Activated gamma-delta T cell treated with anti-CD3 and anti-CD28 coated beads, Interleukin-2, amount 50 U/mL, for 16 hours (primary cell): ENCODE measurements at regions not wholly inside any gene's neighbourhood (a gene's known extent, or its start where the extent isn't known, plus 50 kb on each side); places are given as distances from the start of the nearest gene placed in this dataset.
"Not testable (repeated sequence)": the region's sequence is repeated elsewhere in the genome, so short reads cannot be mapped to it uniquely, and the experiment has no call there.

ENCODE experiments used
- DNase-seq: peaks from one replicate; pipeline ENCODE4 v3.0.0-alpha.2; 2020; ENCODE audit warnings: low read depth

GRCh38 chr2:160583813-160584537, 90.4 kb upstream of the RBMS1 start:
- no peak for DNase-seq

GRCh38 chr2:160584972-160585494, 91.4 kb upstream of the RBMS1 start:
- no peak for DNase-seq

DNA sequence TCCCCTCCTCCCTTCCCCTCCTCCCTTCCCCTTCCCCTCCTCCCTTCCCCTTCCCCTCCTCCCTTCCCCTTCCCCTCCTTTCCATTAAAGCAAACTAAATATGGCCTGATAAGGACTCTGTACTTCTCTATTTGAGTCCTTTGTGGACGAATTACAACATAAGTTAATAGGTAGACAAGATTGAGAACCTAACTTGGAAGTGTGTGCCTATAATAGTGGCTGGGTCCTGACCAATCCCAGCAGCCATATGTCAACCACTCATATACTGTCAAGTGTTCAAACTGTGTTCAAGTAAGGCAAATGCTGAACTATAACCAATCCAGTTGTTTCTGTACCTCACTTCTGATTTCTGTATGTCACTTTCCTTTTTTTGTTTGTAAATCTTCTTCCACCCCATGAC, 97.1 kb upstream of the RBMS1 start:
- no peak for DNase-seq

DNA sequence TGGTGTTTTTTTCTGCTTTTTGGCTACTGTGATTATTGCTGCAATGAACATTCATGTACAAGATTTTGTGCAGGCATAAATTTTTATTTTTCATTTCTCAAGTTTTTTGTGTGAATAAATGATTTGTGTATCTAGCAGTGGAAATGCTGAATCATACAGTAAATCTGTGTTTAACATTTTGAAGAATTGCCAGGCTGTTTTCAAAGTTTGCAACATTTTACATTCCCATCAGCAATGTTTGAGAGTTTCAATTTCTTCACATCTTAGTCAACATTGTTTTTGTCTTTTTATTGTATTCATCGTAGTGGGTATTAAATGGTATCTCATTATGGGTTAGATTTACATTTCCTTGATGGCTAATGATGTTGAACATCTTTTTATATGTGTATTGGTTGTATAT, 98.8 kb upstream of the RBMS1 start:
- no peak for DNase-seq

- DNase-seq = no peak
Measured at GRCh38 chr2:160592993-160593392, 99.4 kb upstream of the RBMS1 start.

GRCh38 chr2:160596441-160596840, 102.8 kb upstream of the RBMS1 start:
- DNase-seq = no peak

GRCh38 chr2:160600437-160600836, 106.8 kb upstream of the RBMS1 start:
- DNase-seq = not testable (repeated sequence)

- no peak for DNase-seq
Measured at GRCh38 chr2:160602073-160602472, 108.5 kb upstream of the RBMS1 start.

GRCh38 chr2:160603771-160604510, 110.3 kb upstream of the RBMS1 start:
- DNase-seq = no peak

GRCh38 chr2:160606341-160606740, 112.7 kb upstream of the RBMS1 start:
- DNase-seq = no peak

GRCh38 chr2:160608599-160608998, 115.0 kb upstream of the RBMS1 start:
- DNase-seq = no peak

DNA sequence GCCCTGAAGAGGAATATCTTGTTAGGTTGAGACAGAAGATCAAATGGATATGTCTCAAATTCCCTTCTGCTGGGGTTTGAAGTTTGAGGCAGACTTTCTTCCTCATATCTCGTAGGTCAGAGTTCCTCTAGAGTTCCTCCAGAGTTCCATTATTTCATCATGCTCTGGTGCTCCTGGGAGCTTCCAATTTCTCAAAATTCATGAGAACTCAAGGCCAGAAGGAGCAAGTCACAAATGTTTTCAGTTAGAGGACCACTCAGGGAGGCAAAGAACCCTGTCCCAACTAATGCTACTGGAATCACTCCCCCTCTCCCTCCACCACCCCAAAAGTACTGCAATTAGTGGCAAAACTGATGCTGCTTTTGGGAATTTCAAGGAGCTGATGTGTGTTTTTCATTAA, 115.7 kb upstream of the RBMS1 start:
- no peak for DNase-seq

DNA sequence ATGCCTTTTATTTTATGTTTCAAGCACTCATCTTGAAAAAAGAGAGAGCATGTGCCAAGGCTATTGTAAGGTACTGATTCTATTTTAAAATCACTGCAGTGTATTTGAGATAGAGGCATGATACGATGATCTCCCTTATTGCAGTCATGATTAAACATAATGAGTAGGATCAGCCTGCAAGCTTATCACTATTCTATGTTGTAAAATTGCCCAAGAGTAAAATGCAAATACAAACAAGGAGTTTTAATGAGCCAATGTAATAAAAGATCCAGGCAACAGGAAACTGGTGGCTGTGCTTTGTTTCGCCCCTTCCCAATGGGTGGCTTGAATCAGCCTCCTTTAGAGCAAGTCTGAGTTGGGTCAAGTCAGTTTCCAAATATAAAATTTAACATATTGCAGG, 116.4 kb upstream of the RBMS1 start:
- no peak for DNase-seq

DNA sequence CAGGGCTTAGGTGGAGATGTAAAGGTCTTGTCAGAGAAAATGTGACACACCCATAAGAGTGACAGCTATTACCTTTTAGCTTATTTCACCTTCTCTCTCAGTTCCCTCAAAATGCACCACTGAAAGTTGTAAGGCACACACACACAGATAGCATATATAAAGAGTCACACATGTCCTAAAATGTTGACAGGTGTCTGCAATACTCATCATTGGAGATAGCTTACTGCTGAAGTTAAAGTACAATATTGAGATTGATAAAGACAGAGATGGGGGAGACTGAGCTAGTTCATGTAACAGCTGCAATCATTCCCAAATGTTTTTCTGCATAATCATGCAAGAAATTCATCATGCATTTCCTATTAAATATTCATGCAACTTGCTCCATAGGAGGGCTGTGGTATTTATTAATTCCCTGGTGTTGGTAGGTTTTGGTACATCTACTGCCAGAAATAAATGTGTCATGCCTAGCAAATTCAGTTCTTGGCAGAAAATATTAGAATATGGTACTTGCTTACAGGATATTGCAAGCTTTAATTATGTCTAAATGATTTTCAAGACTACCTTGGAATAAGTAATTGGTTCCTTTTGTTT, 118.8 kb upstream of the RBMS1 start:
- no peak for DNase-seq

DNA sequence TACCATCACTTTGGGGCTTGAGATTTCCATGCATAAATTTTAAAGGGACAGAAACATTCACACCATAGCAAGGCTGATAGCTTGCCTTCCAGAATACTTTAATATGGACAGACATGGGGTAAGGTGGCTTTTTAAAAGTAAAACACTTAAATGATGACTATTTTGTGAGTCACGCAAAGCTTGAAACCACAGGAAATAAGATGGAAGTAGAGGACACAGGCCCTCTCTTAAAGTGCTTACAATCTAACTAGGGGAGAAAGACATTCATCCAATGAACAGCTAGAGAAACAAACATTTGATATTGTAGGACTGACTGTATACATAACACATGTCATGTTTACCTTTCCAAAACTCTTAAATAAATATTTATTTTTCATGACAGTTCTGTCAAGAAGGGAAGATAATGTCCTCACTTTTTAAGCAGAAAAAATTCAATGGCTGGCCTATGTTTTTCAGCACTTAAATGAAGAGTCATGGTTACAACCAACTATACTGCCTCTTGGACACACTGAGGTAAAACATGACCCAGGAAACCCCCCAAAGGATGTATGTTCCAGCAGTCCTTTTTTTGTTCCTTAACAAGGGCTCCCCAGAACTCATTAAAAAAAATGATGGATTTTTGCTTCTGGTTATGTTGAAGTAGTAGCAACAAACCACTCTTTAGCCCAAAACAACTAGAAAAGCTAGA, 120.0 kb upstream of the RBMS1 start:
- DNase-seq = no peak

- DNase-seq = no peak
Measured at GRCh38 chr2:160614391-160614790, 120.8 kb upstream of the RBMS1 start.

DNA sequence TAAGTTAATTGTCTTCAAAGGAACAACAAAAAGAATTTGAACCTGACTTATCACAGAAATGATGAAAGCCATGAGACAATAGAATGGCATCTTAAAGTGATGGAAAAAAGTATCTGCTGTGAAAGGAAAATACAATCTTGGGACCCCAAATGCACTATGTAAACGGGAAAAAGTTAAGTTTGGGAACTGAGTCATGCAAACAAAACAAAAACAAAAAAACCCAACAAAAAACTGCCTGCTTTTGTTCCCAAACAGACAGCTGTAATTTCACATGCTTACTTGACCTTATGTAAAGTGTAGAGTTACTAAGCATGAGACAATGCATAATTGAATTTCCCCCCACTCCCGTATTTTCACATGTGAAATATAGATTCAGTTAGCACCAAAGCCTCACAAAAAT, 122.1 kb upstream of the RBMS1 start:
- DNase-seq = no peak

DNA sequence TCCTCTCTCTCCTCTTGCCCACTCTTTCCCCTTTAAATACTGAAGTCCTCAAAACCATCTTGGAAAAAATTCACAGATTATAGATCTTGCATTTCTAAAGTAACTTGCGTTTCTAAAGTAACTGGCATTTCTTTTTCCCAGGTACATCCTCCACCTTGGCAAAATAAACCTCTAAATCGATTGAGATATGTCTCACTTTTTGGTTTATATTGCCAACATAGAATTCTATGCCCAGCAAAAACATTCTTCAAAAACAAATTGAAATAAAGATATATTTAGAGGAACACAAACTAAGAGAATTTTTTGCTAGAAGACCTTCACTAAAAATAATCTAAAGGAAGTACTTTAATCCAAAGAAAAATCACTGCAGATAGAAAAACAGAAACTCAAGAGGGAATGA, 122.5 kb upstream of the RBMS1 start:
- DNase-seq = no peak

DNA sequence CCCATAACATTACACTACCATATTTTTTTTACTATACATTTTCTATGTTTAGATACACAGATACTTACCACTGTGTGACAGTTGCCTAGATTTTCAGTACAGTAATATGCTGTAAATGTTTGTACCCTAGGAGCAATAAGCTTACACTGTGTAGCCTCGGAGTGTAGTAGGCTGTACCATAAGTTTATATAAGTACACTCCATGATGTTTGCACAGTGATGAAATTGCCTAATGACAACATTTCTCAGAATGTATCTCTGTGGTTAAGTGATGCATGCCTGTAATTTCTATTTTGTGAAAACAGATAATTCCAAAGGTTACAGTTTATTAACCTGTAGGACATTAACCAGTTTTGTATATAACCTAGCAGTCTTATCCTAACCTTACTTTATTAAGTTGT, 128.1 kb upstream of the RBMS1 start:
- DNase-seq = no peak

DNA sequence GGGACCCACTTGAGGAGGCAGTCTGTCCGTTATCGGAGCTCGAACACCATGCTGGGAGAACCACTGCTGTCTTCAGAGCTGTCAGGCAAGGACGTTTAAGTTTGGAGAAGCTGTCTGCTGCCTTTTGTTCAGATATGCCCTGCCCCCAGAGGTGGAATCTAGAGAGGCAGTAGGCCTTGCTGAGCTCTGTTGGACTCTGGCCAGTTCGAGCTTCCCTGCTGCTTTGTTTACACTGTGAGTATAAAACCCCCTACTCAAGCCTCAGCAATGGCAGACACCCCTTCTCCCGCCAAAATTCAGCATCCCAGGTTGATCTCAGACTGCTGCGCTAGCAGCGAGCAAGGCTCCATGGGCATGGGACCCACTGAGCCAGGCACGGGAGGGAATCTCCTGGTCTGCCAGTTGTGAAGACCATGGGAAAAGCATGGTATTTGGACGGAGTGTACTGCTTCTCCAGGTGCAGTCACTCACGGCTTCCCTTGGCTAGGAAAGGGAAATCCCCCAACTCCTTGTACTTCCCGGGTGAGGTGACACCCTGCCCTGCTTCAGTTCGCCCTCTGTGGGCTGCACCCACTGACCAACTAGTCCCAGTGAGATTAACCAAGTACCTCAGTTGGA, 134.5 kb upstream of the RBMS1 start:
- not testable (repeated sequence) for DNase-seq

DNA sequence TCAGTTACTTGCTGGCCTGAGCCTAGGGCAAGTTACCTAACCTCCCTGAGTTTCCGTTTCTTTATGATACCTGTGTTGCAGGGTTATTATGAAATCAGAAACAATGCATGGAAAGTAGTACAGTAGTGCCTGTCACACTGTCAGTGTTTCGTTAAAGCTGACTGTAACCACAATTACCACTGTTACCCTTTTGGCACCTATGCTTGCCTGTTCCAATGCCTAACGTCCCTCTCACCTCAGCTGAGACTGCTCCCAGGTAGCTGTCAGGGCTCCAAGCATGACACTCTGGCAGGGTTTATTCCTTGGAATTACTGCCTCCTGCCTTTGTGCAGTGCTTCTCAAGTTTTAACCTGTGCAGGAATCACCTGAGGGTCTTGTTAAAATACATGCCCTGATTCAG, 135.2 kb upstream of the RBMS1 start:
- no peak for DNase-seq
